ENCODE measurements at regions not wholly inside any gene's neighbourhood (a gene's known extent, or its start where the extent isn't known, plus 50 kb on each side); places are given as distances from the start of the nearest gene placed in this dataset.

- TF ChIP-seq, protein P1, sequence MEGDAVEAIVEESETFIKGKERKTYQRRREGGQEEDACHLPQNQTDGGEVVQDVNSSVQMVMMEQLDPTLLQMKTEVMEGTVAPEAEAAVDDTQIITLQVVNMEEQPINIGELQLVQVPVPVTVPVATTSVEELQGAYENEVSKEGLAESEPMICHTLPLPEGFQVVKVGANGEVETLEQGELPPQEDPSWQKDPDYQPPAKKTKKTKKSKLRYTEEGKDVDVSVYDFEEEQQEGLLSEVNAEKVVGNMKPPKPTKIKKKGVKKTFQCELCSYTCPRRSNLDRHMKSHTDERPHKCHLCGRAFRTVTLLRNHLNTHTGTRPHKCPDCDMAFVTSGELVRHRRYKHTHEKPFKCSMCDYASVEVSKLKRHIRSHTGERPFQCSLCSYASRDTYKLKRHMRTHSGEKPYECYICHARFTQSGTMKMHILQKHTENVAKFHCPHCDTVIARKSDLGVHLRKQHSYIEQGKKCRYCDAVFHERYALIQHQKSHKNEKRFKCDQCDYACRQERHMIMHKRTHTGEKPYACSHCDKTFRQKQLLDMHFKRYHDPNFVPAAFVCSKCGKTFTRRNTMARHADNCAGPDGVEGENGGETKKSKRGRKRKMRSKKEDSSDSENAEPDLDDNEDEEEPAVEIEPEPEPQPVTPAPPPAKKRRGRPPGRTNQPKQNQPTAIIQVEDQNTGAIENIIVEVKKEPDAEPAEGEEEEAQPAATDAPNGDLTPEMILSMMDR (IDR thresholded peaks at IDR 0.05): no peak
- TF ChIP-seq EZH2 (IDR thresholded peaks at IDR 0.05): no peak
These were observed 97.6 kb downstream of the TMEM114 start for GRCh38 chr16:8492690-8493089.

Data from neural progenitor cell (in vitro differentiated cells).